ENCODE measurements at regions not wholly inside any gene's neighbourhood (a gene's known extent, or its start where the extent isn't known, plus 50 kb on each side); places are given as distances from the start of the nearest gene placed in this dataset.

- H3K27ac ChIP-seq, result no peak overlapping the region
- intact Hi-C loops (cut with DNase I), result no loop called here
- no peak for DNase-seq
- no peaks in the 10 kb centered on the region for H3K9me3 ChIP-seq
- H3K4me1 ChIP-seq, result no peaks in the 10 kb centered on the region
- H3K36me3 ChIP-seq, result no peaks in the 10 kb centered on the region
- H3K4me3 ChIP-seq, result no peak overlapping the region
- H3K27me3 ChIP-seq, result no peaks in the 10 kb centered on the region
- no peak for TF ChIP-seq CTCF (IDR thresholded peaks at IDR 0.05)
- H3K9ac ChIP-seq (ENCODE audit: low read depth in 2 of 2, low read length in 2 of 2), result no peak overlapping the region
Measured at GRCh38 chr2:100741880-100742276, 78.1 kb upstream of the NPAS2 start.

GRCh38 chr2:100742277-100743254 is 77.4 kb upstream of the NPAS2 start:
- H3K4me3 ChIP-seq, result no peak overlapping the region
- no peaks in the 10 kb centered on the region for H3K4me1 ChIP-seq
- no peak overlapping the region for H3K9ac ChIP-seq (ENCODE audit: low read depth in 2 of 2, low read length in 2 of 2)
- H3K27me3 ChIP-seq, result no peaks in the 10 kb centered on the region
- no peak overlapping the region for H3K27ac ChIP-seq
- no peak for DNase-seq
- no peaks in the 10 kb centered on the region for H3K9me3 ChIP-seq
- TF ChIP-seq CTCF (IDR thresholded peaks at IDR 0.05), result no peak
- H3K36me3 ChIP-seq, result no peaks in the 10 kb centered on the region
- intact Hi-C loops (cut with DNase I), result no loop called here

DNA sequence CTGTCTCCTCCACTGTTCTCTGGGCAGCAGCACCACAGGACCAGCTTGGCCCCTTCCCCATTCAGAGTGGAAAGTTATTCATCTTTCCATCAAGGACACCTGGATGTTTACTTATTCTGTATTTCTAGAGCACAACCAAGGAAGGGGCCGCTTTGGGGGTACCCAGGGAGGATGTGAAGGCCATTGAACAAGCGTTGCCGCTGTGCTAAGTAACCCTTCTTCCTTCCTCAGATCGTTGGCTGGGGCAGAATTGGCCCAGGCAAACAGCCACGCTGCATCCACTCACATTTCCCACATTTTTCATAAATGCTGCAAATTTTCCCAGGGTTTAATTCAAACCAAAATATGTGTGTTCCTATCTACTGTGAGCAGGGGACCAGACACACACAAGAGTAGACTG is 76.2 kb upstream of the NPAS2 start:
- no peaks in the 10 kb centered on the region for H3K9me3 ChIP-seq
- DNase-seq, result no peak

DNA sequence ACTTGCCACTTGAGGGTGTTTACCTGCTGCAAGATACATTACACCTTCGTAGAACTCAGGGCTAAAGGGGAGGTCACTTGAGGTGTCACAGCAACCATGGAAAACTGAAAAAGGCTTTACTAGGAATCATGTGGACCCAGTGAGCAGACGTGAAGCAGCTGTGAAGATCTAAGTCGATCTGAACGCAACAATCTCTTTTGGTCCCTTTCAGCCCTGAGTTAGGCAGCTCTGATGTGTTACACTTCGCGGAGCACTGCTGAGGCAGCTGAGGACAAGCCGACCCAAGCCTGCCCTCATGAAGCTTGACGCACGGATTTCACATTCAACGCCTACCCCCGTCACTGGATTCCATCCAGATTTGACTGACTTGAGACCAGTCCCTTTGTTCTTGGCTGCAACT is 75.8 kb upstream of the NPAS2 start:
- H3K27me3 ChIP-seq, result no peaks in the 10 kb centered on the region
- H3K4me1 ChIP-seq, result no peaks in the 10 kb centered on the region
- no peak overlapping the region for H3K9ac ChIP-seq (ENCODE audit: low read depth in 2 of 2, low read length in 2 of 2)
- no peaks in the 10 kb centered on the region for H3K36me3 ChIP-seq
- no peaks in the 10 kb centered on the region for H3K9me3 ChIP-seq
- no peak for TF ChIP-seq CTCF (IDR thresholded peaks at IDR 0.05)
- no peak overlapping the region for H3K27ac ChIP-seq
- no peak for DNase-seq
- intact Hi-C loops (cut with DNase I), result no loop called here
- no peak overlapping the region for H3K4me3 ChIP-seq

More for the DNA sequence above, 76.2 kb upstream of the NPAS2 start:
- intact Hi-C loops (cut with DNase I), result no loop called here
- TF ChIP-seq CTCF (IDR thresholded peaks at IDR 0.05), result no peak
- Histone ChIP-seq H3K4me1 (no peaks in the 10 kb centered on the region), H3K9ac (ENCODE audit: low read depth in 2 of 2, low read length in 2 of 2) (no peak overlapping the region), H3K36me3 (no peaks in the 10 kb centered on the region), H3K4me3 (no peak overlapping the region), H3K27me3 (no peaks in the 10 kb centered on the region), H3K27ac (no peak overlapping the region)

GRCh38 chr2:100744589-100744988 is 75.3 kb upstream of the NPAS2 start:
- no peak overlapping the region for H3K9ac ChIP-seq (ENCODE audit: low read depth in 2 of 2, low read length in 2 of 2)
- no peak for TF ChIP-seq CTCF (IDR thresholded peaks at IDR 0.05)
- H3K27ac ChIP-seq, result no peak overlapping the region
- no peak for DNase-seq
- H3K4me1 ChIP-seq, result no peaks in the 10 kb centered on the region
- no peak overlapping the region for H3K4me3 ChIP-seq
- no peaks in the 10 kb centered on the region for H3K27me3 ChIP-seq
- no peaks in the 10 kb centered on the region for H3K36me3 ChIP-seq
- intact Hi-C loops (cut with DNase I), result no loop called here
- H3K9me3 ChIP-seq, result no peaks in the 10 kb centered on the region
